ENCODE measurements at regions not wholly inside any gene's neighbourhood (a gene's known extent, or its start where the extent isn't known, plus 50 kb on each side); places are given as distances from the start of the nearest gene placed in this dataset.
"Not testable (repeated sequence)": the region's sequence is repeated elsewhere in the genome, so short reads cannot be mapped to it uniquely, and the experiment has no call there.

GRCh38 chr10:106343539-106343938 lies 821.0 kb downstream of the SORCS1 start:
- CTCF ChIA-PET; H3K4me3 Mint-ChIP-seq; H3K27ac Mint-ChIP-seq; ATAC-seq (replicated peaks in 1 of 4); H3K27me3 ChIP-seq (replicated peaks in 1 of 2; ENCODE audit: control insufficient read depth in 2 of 2, extremely low read depth in 1 of 2, insufficient read depth in 2 of 2, low read length in 1 of 2); H3K4me1 ChIP-seq (ENCODE audit: control insufficient read depth in 1 of 2, extremely low read depth in 1 of 2, insufficient read depth in 2 of 2, low read length in 2 of 2); H3K27me3 Mint-ChIP-seq; H3K9me3 ChIP-seq; H3K27ac ChIP-seq (ENCODE audit: low read length); POLR2A ChIA-PET; H3K36me3 ChIP-seq (ENCODE audit: control insufficient read depth in 2 of 2, extremely low read depth in 1 of 2, insufficient read depth in 1 of 2, low read length in 1 of 2); H3K4me1 Mint-ChIP-seq; H3K36me3 Mint-ChIP-seq; DNase-seq; H3K4me3 ChIP-seq (ENCODE audit: control insufficient read depth in 1 of 2, extremely low read depth in 1 of 2, low read length in 1 of 2): not testable (repeated sequence)
- 97% methylated on average over 5 of the region's 10 CpGs for WGBS (ENCODE audit: insufficient coverage)
- peaks cover 5 to 12% (median 6%) of the 10 kb centered on the region in 3 donors for H3K9me3 Mint-ChIP-seq

- H3K27ac ChIP-seq (ENCODE audit: low read length) = no peak overlapping the region
- no peaks in the 10 kb centered on the region for H3K4me1 Mint-ChIP-seq
- WGBS (ENCODE audit: insufficient coverage) = 76% methylated on average over 3 of the region's 3 CpGs
- no peaks in the 10 kb centered on the region for H3K27me3 ChIP-seq (replicated peaks in 1 of 2; ENCODE audit: control insufficient read depth in 2 of 2, extremely low read depth in 1 of 2, insufficient read depth in 2 of 2, low read length in 1 of 2)
- H3K4me1 ChIP-seq (ENCODE audit: control insufficient read depth in 1 of 2, extremely low read depth in 1 of 2, insufficient read depth in 2 of 2, low read length in 2 of 2) = no peaks in the 10 kb centered on the region
- H3K27ac Mint-ChIP-seq = no peak overlapping the region
- H3K36me3 ChIP-seq (ENCODE audit: control insufficient read depth in 2 of 2, extremely low read depth in 1 of 2, insufficient read depth in 1 of 2, low read length in 1 of 2) = no peaks in the 10 kb centered on the region
- ChIA-PET POLR2A (no interaction called here), CTCF (no interaction called here)
- no peaks in the 10 kb centered on the region for H3K9me3 ChIP-seq
- H3K27me3 Mint-ChIP-seq = no peaks in the 10 kb centered on the region
- peaks cover 0 to 12% (median 5%) of the 10 kb centered on the region in 3 donors for H3K9me3 Mint-ChIP-seq
- no peak overlapping the region for H3K4me3 ChIP-seq (ENCODE audit: control insufficient read depth in 1 of 2, extremely low read depth in 1 of 2, low read length in 1 of 2)
- no peak for ATAC-seq (replicated peaks in 1 of 4)
- no peaks in the 10 kb centered on the region for H3K36me3 Mint-ChIP-seq
- no peak overlapping the region for H3K4me3 Mint-ChIP-seq
- no peak for DNase-seq
Observed at GRCh38 chr10:106341356-106341755, 823.1 kb downstream of the SORCS1 start.

- H3K27ac Mint-ChIP-seq = no peak overlapping the region
- POLR2A ChIA-PET = no interaction called here
- no peaks in the 10 kb centered on the region for H3K36me3 ChIP-seq (ENCODE audit: control insufficient read depth in 2 of 2, extremely low read depth in 1 of 2, insufficient read depth in 1 of 2, low read length in 1 of 2)
- peaks cover 5 to 15% (median 8%) of the 10 kb centered on the region in 3 donors for H3K9me3 Mint-ChIP-seq
- H3K27me3 ChIP-seq (replicated peaks in 1 of 2; ENCODE audit: control insufficient read depth in 2 of 2, extremely low read depth in 1 of 2, insufficient read depth in 2 of 2, low read length in 1 of 2) = no peaks in the 10 kb centered on the region
- H3K4me1 Mint-ChIP-seq = no peaks in the 10 kb centered on the region
- WGBS (ENCODE audit: insufficient coverage) = 23% methylated on average over 2 of the region's 2 CpGs
- H3K27me3 Mint-ChIP-seq = no peaks in the 10 kb centered on the region
- H3K4me3 ChIP-seq (ENCODE audit: control insufficient read depth in 1 of 2, extremely low read depth in 1 of 2, low read length in 1 of 2) = no peak overlapping the region
- no peaks in the 10 kb centered on the region for H3K9me3 ChIP-seq
- CTCF ChIA-PET = interaction anchor here in 1 of 2 donors (0.6 kb wide), 1 partner anchor 14 kb away, joined by 3 read pairs; no protein-coding TSS in a partner anchor
- no peak overlapping the region for H3K4me3 Mint-ChIP-seq
- DNase-seq = no peak
- H3K27ac ChIP-seq (ENCODE audit: low read length) = no peak overlapping the region
- no peaks in the 10 kb centered on the region for H3K4me1 ChIP-seq (ENCODE audit: control insufficient read depth in 1 of 2, extremely low read depth in 1 of 2, insufficient read depth in 2 of 2, low read length in 2 of 2)
- H3K36me3 Mint-ChIP-seq = no peaks in the 10 kb centered on the region
- no peak for ATAC-seq (replicated peaks in 1 of 4)
Observed at GRCh38 chr10:106338486-106338885, 826.0 kb downstream of the SORCS1 start.

- H3K4me3 ChIP-seq (ENCODE audit: control insufficient read depth in 1 of 2, extremely low read depth in 1 of 2, low read length in 1 of 2) = no peak overlapping the region
Observed at GRCh38 chr10:106336874-106337273, 827.6 kb downstream of the SORCS1 start.

GRCh38 chr10:106327747-106328146 lies 836.8 kb downstream of the SORCS1 start:
- no peaks in the 10 kb centered on the region for H3K4me1 Mint-ChIP-seq
- H3K27me3 Mint-ChIP-seq = no peaks in the 10 kb centered on the region
- ATAC-seq (replicated peaks in 1 of 4) (no peak), DNase-seq (no peak)
- Histone ChIP-seq H3K4me1 (ENCODE audit: control insufficient read depth in 1 of 2, extremely low read depth in 1 of 2, insufficient read depth in 2 of 2, low read length in 2 of 2) (no peaks in the 10 kb centered on the region), H3K36me3 (ENCODE audit: control insufficient read depth in 2 of 2, extremely low read depth in 1 of 2, insufficient read depth in 1 of 2, low read length in 1 of 2) (no peaks in the 10 kb centered on the region), H3K27me3 (replicated peaks in 1 of 2; ENCODE audit: control insufficient read depth in 2 of 2, extremely low read depth in 1 of 2, insufficient read depth in 2 of 2, low read length in 1 of 2) (no peaks in the 10 kb centered on the region), H3K4me3 (ENCODE audit: control insufficient read depth in 1 of 2, extremely low read depth in 1 of 2, low read length in 1 of 2) (no peak overlapping the region), H3K9me3 (no peaks in the 10 kb centered on the region), H3K27ac (ENCODE audit: low read length) (no peak overlapping the region)
- no peak overlapping the region for H3K27ac Mint-ChIP-seq
- no CpG with 5 or more reads among the region's 3 CpGs for WGBS (ENCODE audit: insufficient coverage)
- ChIA-PET POLR2A (no interaction called here), CTCF (no interaction called here)
- no peak overlapping the region for H3K4me3 Mint-ChIP-seq
- peaks cover 26 to 33% (median 31%) of the 10 kb centered on the region in 3 donors for H3K9me3 Mint-ChIP-seq
- H3K36me3 Mint-ChIP-seq = peaks cover 2% of the 10 kb centered on the region

More at GRCh38 chr10:106336874-106337273, 827.6 kb downstream of the SORCS1 start:
- no peak overlapping the region for H3K4me3 Mint-ChIP-seq
- H3K36me3 Mint-ChIP-seq = no peaks in the 10 kb centered on the region
- no peak overlapping the region for H3K27ac Mint-ChIP-seq
- H3K4me1 Mint-ChIP-seq = no peaks in the 10 kb centered on the region
- peaks cover 5 to 7% (median 6%) of the 10 kb centered on the region in 3 donors for H3K9me3 Mint-ChIP-seq
- Histone ChIP-seq H3K9me3 (no peaks in the 10 kb centered on the region), H3K36me3 (ENCODE audit: control insufficient read depth in 2 of 2, extremely low read depth in 1 of 2, insufficient read depth in 1 of 2, low read length in 1 of 2) (no peaks in the 10 kb centered on the region), H3K27me3 (replicated peaks in 1 of 2; ENCODE audit: control insufficient read depth in 2 of 2, extremely low read depth in 1 of 2, insufficient read depth in 2 of 2, low read length in 1 of 2) (no peaks in the 10 kb centered on the region), H3K27ac (ENCODE audit: low read length) (no peak overlapping the region), H3K4me1 (ENCODE audit: control insufficient read depth in 1 of 2, extremely low read depth in 1 of 2, insufficient read depth in 2 of 2, low read length in 2 of 2) (no peaks in the 10 kb centered on the region)
- no peaks in the 10 kb centered on the region for H3K27me3 Mint-ChIP-seq
- DNase-seq (no peak), ATAC-seq (replicated peaks in 1 of 4) (no peak)
- no CpG with 5 or more reads among the region's 5 CpGs for WGBS (ENCODE audit: insufficient coverage)
- ChIA-PET CTCF (no interaction called here), POLR2A (no interaction called here)

GRCh38 chr10:106320876-106321275 lies 843.6 kb downstream of the SORCS1 start:
- Histone ChIP-seq H3K27ac (ENCODE audit: low read length) (no peak overlapping the region), H3K4me3 (ENCODE audit: control insufficient read depth in 1 of 2, extremely low read depth in 1 of 2, low read length in 1 of 2) (no peak overlapping the region), H3K36me3 (ENCODE audit: control insufficient read depth in 2 of 2, extremely low read depth in 1 of 2, insufficient read depth in 1 of 2, low read length in 1 of 2) (no peaks in the 10 kb centered on the region), H3K4me1 (ENCODE audit: control insufficient read depth in 1 of 2, extremely low read depth in 1 of 2, insufficient read depth in 2 of 2, low read length in 2 of 2) (no peaks in the 10 kb centered on the region), H3K9me3 (no peaks in the 10 kb centered on the region), H3K27me3 (replicated peaks in 1 of 2; ENCODE audit: control insufficient read depth in 2 of 2, extremely low read depth in 1 of 2, insufficient read depth in 2 of 2, low read length in 1 of 2) (no peaks in the 10 kb centered on the region)
- DNase-seq (no peak), ATAC-seq (replicated peaks in 1 of 4) (no peak)
- ChIA-PET CTCF (no interaction called here), POLR2A (no interaction called here)
- Mint-ChIP-seq H3K27ac (no peak overlapping the region), H3K36me3 (no peaks in the 10 kb centered on the region), H3K4me1 (no peaks in the 10 kb centered on the region), H3K4me3 (no peak overlapping the region), H3K27me3 (no peaks in the 10 kb centered on the region), H3K9me3 (peaks cover 3 to 18% (median 15%) of the 10 kb centered on the region in 3 donors)
- WGBS (ENCODE audit: insufficient coverage) = 74% methylated on average over 2 of the region's 3 CpGs

- WGBS (ENCODE audit: insufficient coverage) = 74% methylated on average over 4 of the region's 5 CpGs
- CTCF ChIA-PET = no interaction called here
Observed at GRCh38 chr10:106320078-106320477, 844.4 kb downstream of the SORCS1 start.

More at GRCh38 chr10:106320078-106320477, 844.4 kb downstream of the SORCS1 start:
- Mint-ChIP-seq H3K4me1 (no peaks in the 10 kb centered on the region), H3K36me3 (no peaks in the 10 kb centered on the region), H3K4me3 (no peak overlapping the region), H3K9me3 (peaks cover 0 to 14% (median 13%) of the 10 kb centered on the region in 3 donors), H3K27ac (no peak overlapping the region), H3K27me3 (no peaks in the 10 kb centered on the region)
- POLR2A ChIA-PET = no interaction called here
- Histone ChIP-seq H3K27me3 (replicated peaks in 1 of 2; ENCODE audit: control insufficient read depth in 2 of 2, extremely low read depth in 1 of 2, insufficient read depth in 2 of 2, low read length in 1 of 2) (no peaks in the 10 kb centered on the region), H3K4me3 (ENCODE audit: control insufficient read depth in 1 of 2, extremely low read depth in 1 of 2, low read length in 1 of 2) (no peak overlapping the region), H3K36me3 (ENCODE audit: control insufficient read depth in 2 of 2, extremely low read depth in 1 of 2, insufficient read depth in 1 of 2, low read length in 1 of 2) (no peaks in the 10 kb centered on the region), H3K4me1 (ENCODE audit: control insufficient read depth in 1 of 2, extremely low read depth in 1 of 2, insufficient read depth in 2 of 2, low read length in 2 of 2) (no peaks in the 10 kb centered on the region), H3K27ac (ENCODE audit: low read length) (no peak overlapping the region), H3K9me3 (no peaks in the 10 kb centered on the region)
- DNase-seq = no peak
- ATAC-seq (replicated peaks in 1 of 4) = no peak
